Nephron (organoid): ENCODE measurements at regions not wholly inside any gene's neighbourhood (a gene's known extent, or its start where the extent isn't known, plus 50 kb on each side); places are given as distances from the start of the nearest gene placed in this dataset.

ENCODE experiments used
- H3K27ac Mint-ChIP-seq, 3 experiments: 2 replicates each; pipeline ENCODE4 v1.8.0; 2020; ENCODE audit warnings: mixed read lengths in 3 of 3, mild to moderate bottlenecking in 2 of 3, moderate library complexity in 1 of 3
- H3K27me3 Mint-ChIP-seq: 2 replicates; pipeline ENCODE4 v1.8.0; 2021; ENCODE audit warnings: low read depth, mild to moderate bottlenecking, moderate library complexity, mixed read lengths
- H3K36me3 Mint-ChIP-seq: 2 replicates; pipeline ENCODE4 v1.8.0; 2020; ENCODE audit warnings: low read depth, mixed read lengths
- H3K4me1 Mint-ChIP-seq: 2 replicates; pipeline ENCODE4 v1.8.0; 2020; ENCODE audit warnings: mixed read lengths
- H3K4me3 Mint-ChIP-seq, 3 experiments: 2 replicates each; pipeline ENCODE4 v1.8.0; 2020; ENCODE audit warnings: mild to moderate bottlenecking in 3 of 3, mixed read lengths in 3 of 3, moderate library complexity in 2 of 3
- H3K9me3 Mint-ChIP-seq: 2 replicates; pipeline ENCODE4 v1.8.0; 2020; ENCODE audit warnings: mixed read lengths
- TF ChIP-seq, protein P1 (sequence below), 3 experiments: fragments of 200-600 bp; sonication (generic); IDR thresholded peaks; one replicate each; pipeline ENCODE4 v1.5.0; 2021; ENCODE audit warnings: antibody characterized with exemption in 3 of 3; ENCODE audit not compliant: unreplicated experiment in 3 of 3

DNA sequence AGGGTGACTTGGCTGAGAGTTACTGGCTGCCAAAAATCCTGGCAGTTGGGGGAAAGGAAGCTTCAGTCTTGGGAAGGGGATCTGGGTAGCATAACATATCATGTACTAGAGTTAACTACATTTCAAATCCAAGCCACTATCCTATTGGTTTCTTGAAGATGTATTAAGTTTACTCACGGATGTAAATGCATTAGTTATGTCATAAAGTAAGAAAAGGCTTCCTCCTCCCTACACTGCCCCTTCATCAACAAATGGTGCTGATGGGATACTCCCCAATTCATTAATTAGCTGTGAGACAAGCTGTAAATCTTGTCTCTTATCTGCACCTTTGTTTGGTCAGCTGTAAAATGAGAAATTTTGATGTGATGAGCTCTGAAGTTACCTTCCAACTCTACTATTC is 150.1 kb upstream of the SOX5 start:
- H3K4me1 Mint-ChIP-seq: no peaks in the 10 kb centered on the region
- no peak overlapping the region for H3K4me3 Mint-ChIP-seq
- no peak overlapping the region for H3K27ac Mint-ChIP-seq

GRCh38 chr12:24095245-24095644 is 145.8 kb upstream of the SOX5 start:
- Mint-ChIP-seq H3K27ac (no peak overlapping the region), H3K4me3 (no peak overlapping the region), H3K36me3 (no peaks in the 10 kb centered on the region), H3K4me1 (no peaks in the 10 kb centered on the region), H3K27me3 (no peaks in the 10 kb centered on the region), H3K9me3 (peaks cover 2% of the 10 kb centered on the region)
- TF ChIP-seq, protein P1, sequence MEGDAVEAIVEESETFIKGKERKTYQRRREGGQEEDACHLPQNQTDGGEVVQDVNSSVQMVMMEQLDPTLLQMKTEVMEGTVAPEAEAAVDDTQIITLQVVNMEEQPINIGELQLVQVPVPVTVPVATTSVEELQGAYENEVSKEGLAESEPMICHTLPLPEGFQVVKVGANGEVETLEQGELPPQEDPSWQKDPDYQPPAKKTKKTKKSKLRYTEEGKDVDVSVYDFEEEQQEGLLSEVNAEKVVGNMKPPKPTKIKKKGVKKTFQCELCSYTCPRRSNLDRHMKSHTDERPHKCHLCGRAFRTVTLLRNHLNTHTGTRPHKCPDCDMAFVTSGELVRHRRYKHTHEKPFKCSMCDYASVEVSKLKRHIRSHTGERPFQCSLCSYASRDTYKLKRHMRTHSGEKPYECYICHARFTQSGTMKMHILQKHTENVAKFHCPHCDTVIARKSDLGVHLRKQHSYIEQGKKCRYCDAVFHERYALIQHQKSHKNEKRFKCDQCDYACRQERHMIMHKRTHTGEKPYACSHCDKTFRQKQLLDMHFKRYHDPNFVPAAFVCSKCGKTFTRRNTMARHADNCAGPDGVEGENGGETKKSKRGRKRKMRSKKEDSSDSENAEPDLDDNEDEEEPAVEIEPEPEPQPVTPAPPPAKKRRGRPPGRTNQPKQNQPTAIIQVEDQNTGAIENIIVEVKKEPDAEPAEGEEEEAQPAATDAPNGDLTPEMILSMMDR (IDR thresholded peaks at IDR 0.05; ENCODE audit: unreplicated experiment in 3 of 3): no peak

More for the DNA sequence above, 150.1 kb upstream of the SOX5 start:
- no peaks in the 10 kb centered on the region for H3K27me3 Mint-ChIP-seq
- H3K9me3 Mint-ChIP-seq: peaks cover 2% of the 10 kb centered on the region
- TF ChIP-seq, protein P1 (IDR thresholded peaks at IDR 0.05; ENCODE audit: unreplicated experiment in 3 of 3): no peak
- no peaks in the 10 kb centered on the region for H3K36me3 Mint-ChIP-seq

DNA sequence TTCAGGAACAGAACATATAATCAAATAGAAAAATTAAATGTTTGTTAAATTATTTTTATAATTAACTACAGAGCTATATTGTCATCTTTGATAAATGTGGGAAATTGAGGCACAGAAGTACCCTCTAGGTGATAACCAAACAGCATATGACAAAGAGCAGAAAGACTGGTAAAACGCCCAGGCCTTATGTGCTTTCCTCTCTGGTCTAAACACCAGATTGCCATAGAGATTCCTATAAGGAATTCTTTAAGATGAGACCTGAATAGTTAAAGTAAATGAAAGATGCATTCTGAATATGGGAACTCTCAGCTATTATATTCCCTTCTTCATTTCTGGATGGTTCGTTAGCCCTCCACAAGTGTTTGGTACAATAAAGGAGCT is 140.0 kb upstream of the SOX5 start:
- H3K4me1 Mint-ChIP-seq: no peaks in the 10 kb centered on the region
- no peak overlapping the region for H3K4me3 Mint-ChIP-seq
- TF ChIP-seq, protein P1 (IDR thresholded peaks at IDR 0.05; ENCODE audit: unreplicated experiment in 3 of 3): no peak
- H3K36me3 Mint-ChIP-seq: no peaks in the 10 kb centered on the region
- H3K9me3 Mint-ChIP-seq: no peaks in the 10 kb centered on the region
- no peak overlapping the region for H3K27ac Mint-ChIP-seq
- H3K27me3 Mint-ChIP-seq: no peaks in the 10 kb centered on the region

GRCh38 chr12:24088751-24089509 is 139.5 kb upstream of the SOX5 start:
- H3K27me3 Mint-ChIP-seq: no peaks in the 10 kb centered on the region
- H3K36me3 Mint-ChIP-seq: no peaks in the 10 kb centered on the region
- no peaks in the 10 kb centered on the region for H3K9me3 Mint-ChIP-seq
- no peak overlapping the region for H3K27ac Mint-ChIP-seq
- no peaks in the 10 kb centered on the region for H3K4me1 Mint-ChIP-seq
- no peak overlapping the region for H3K4me3 Mint-ChIP-seq
- TF ChIP-seq, protein P1 (IDR thresholded peaks at IDR 0.05; ENCODE audit: unreplicated experiment in 3 of 3): no peak

DNA sequence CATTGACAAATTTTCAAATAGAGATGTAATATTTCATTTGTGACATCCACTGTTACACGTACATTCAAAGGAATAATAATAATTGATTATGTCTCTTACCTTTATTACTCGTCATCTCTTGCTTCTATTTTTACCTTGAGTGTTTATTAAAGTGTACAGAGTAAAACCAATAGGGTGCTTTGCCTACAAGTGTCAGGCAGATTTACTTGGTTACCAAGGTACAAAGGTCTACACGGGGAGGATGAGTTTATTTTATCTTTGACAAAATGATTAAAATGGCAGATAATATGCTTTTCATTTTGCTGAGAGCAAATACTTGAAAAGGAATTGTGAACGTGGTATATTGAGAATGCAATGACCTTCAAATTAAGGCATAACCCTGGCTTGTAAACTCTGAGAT is 137.8 kb upstream of the SOX5 start:
- H3K4me1 Mint-ChIP-seq: no peaks in the 10 kb centered on the region
- no peak overlapping the region for H3K27ac Mint-ChIP-seq
- TF ChIP-seq, protein P1 (IDR thresholded peaks at IDR 0.05; ENCODE audit: unreplicated experiment in 3 of 3): no peak
- no peaks in the 10 kb centered on the region for H3K9me3 Mint-ChIP-seq
- no peaks in the 10 kb centered on the region for H3K36me3 Mint-ChIP-seq
- no peaks in the 10 kb centered on the region for H3K27me3 Mint-ChIP-seq
- H3K4me3 Mint-ChIP-seq: no peak overlapping the region

GRCh38 chr12:24084800-24085199 is 135.3 kb upstream of the SOX5 start:
- no peaks in the 10 kb centered on the region for H3K27me3 Mint-ChIP-seq
- no peak overlapping the region for H3K4me3 Mint-ChIP-seq
- no peak overlapping the region for H3K27ac Mint-ChIP-seq
- H3K36me3 Mint-ChIP-seq: no peaks in the 10 kb centered on the region
- TF ChIP-seq, protein P1 (IDR thresholded peaks at IDR 0.05; ENCODE audit: unreplicated experiment in 3 of 3): no peak
- H3K4me1 Mint-ChIP-seq: peaks cover 4% of the 10 kb centered on the region
- H3K9me3 Mint-ChIP-seq: no peaks in the 10 kb centered on the region
